ENCODE measurements at regions not wholly inside any gene's neighbourhood (a gene's known extent, or its start where the extent isn't known, plus 50 kb on each side); places are given as distances from the start of the nearest gene placed in this dataset.

DNA sequence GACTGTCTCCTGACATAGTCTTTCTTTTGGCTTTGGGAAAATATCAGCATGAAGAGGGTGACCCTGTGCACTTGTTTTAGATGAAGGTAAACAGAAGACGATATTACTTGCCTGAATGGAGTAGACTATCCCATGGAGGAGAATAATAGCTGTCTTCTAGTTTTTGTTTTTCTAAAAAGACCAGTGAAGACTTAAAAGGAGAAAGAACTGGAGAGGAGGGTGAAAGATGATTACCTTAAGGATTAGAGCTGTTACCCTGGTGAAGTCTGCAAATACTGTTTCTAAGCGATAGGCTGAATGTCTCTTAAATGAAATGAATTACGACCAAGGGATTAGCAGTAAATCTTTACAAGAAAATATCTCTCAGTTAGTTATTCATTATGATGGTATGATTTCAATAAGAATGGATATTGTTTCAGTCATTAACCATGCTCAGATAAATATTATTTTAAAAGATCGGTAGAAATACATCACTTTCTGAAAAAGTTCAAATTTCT is 255.6 kb upstream of the FERD3L start:
- Histone ChIP-seq H3K4me2 (ENCODE audit: low read length) (no peak overlapping the region), H3K27ac (ENCODE audit: low read depth, low read length) (no peak overlapping the region), H3F3A (ENCODE audit: control insufficient read depth, insufficient read depth) (no peaks in the 10 kb centered on the region), H3K4me3 (ENCODE audit: low read length) (no peak overlapping the region), H3K36me3 (ENCODE audit: control insufficient read depth, low read length) (no peaks in the 10 kb centered on the region), H3K9me3 (ENCODE audit: control insufficient read depth, insufficient read depth, low read length) (no peaks in the 10 kb centered on the region), H3K27me3 (ENCODE audit: control insufficient read depth, low read length) (no peaks in the 10 kb centered on the region), H3K4me1 (ENCODE audit: control insufficient read depth, low read length) (no peaks in the 10 kb centered on the region), H3K79me2 (ENCODE audit: control insufficient read depth, low read length) (no peaks in the 10 kb centered on the region), H3K9me2 (replicated peaks; ENCODE audit: control insufficient read depth, low read length) (no peaks in the 10 kb centered on the region), H4K20me1 (ENCODE audit: control insufficient read depth, insufficient read depth, low read depth, low read length) (no peaks in the 10 kb centered on the region)
- TF ChIP-seq CTCF (IDR thresholded peaks at IDR 0.05; ENCODE audit: low read depth, low read length, poor library complexity, severe bottlenecking) (no peak), EZH2phosphoT487 (IDR thresholded peaks at IDR 0.05; ENCODE audit: borderline replicate concordance, low read length) (no peak)

GRCh38 chr7:19397911-19398310 is 252.7 kb upstream of the FERD3L start:
- H3K4me1 ChIP-seq (ENCODE audit: control insufficient read depth, low read length), result no peaks in the 10 kb centered on the region
- H3K9me3 ChIP-seq (ENCODE audit: control insufficient read depth, insufficient read depth, low read length), result no peaks in the 10 kb centered on the region
- H3K27ac ChIP-seq (ENCODE audit: low read depth, low read length), result no peak overlapping the region
- no peaks in the 10 kb centered on the region for H3K36me3 ChIP-seq (ENCODE audit: control insufficient read depth, low read length)
- H3K4me3 ChIP-seq (ENCODE audit: low read length), result no peak overlapping the region
- TF ChIP-seq CTCF (IDR thresholded peaks at IDR 0.05; ENCODE audit: low read depth, low read length, poor library complexity, severe bottlenecking), result no peak
- no peak for TF ChIP-seq EZH2phosphoT487 (IDR thresholded peaks at IDR 0.05; ENCODE audit: borderline replicate concordance, low read length)
- H3K9me2 ChIP-seq (replicated peaks; ENCODE audit: control insufficient read depth, low read length), result no peaks in the 10 kb centered on the region
- no peak overlapping the region for H3K4me2 ChIP-seq (ENCODE audit: low read length)
- no peaks in the 10 kb centered on the region for H3F3A ChIP-seq (ENCODE audit: control insufficient read depth, insufficient read depth)
- H3K27me3 ChIP-seq (ENCODE audit: control insufficient read depth, low read length), result no peaks in the 10 kb centered on the region
- no peaks in the 10 kb centered on the region for H3K79me2 ChIP-seq (ENCODE audit: control insufficient read depth, low read length)
- H4K20me1 ChIP-seq (ENCODE audit: control insufficient read depth, insufficient read depth, low read depth, low read length), result no peaks in the 10 kb centered on the region

DNA sequence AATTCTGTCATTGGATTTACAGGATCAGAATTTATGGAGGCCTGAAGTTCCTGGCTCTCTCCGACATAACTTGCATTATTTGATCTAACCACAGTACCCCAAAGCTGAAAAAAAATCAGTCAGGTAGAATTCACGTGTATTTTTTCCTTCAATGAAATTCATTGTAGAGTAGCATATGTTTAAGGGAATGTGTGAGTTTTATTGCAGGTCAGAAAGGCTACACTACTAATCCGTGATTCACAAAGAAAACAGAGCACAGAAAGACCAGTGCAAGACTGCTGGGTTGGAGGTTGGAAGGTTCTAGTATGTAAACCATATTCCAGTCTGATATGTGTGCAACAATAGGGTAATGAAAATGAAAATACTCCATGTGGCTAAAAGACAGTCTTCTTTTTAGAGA is 247.0 kb upstream of the FERD3L start:
- Histone ChIP-seq H3K9me3 (ENCODE audit: control insufficient read depth, insufficient read depth, low read length) (no peaks in the 10 kb centered on the region), H3K4me2 (ENCODE audit: low read length) (no peak overlapping the region), H3K27ac (ENCODE audit: low read depth, low read length) (no peak overlapping the region), H3K79me2 (ENCODE audit: control insufficient read depth, low read length) (no peaks in the 10 kb centered on the region), H3K9me2 (replicated peaks; ENCODE audit: control insufficient read depth, low read length) (no peaks in the 10 kb centered on the region), H4K20me1 (ENCODE audit: control insufficient read depth, insufficient read depth, low read depth, low read length) (no peaks in the 10 kb centered on the region), H3K4me1 (ENCODE audit: control insufficient read depth, low read length) (no peaks in the 10 kb centered on the region), H3K36me3 (ENCODE audit: control insufficient read depth, low read length) (no peaks in the 10 kb centered on the region), H3K4me3 (ENCODE audit: low read length) (no peak overlapping the region), H3F3A (ENCODE audit: control insufficient read depth, insufficient read depth) (no peaks in the 10 kb centered on the region), H3K27me3 (ENCODE audit: control insufficient read depth, low read length) (no peaks in the 10 kb centered on the region)
- no peak for TF ChIP-seq CTCF (IDR thresholded peaks at IDR 0.05; ENCODE audit: low read depth, low read length, poor library complexity, severe bottlenecking)
- no peak for TF ChIP-seq EZH2phosphoT487 (IDR thresholded peaks at IDR 0.05; ENCODE audit: borderline replicate concordance, low read length)

Measured in DOHH2 (cell line).